IPS DF 6.9 (cell line): ENCODE measurements at regions not wholly inside any gene's neighbourhood (a gene's known extent, or its start where the extent isn't known, plus 50 kb on each side); places are given as distances from the start of the nearest gene placed in this dataset.
A peak's percentile ranks its signal among the peaks of the same experiment; 100 is the strongest.
"Not testable (repeated sequence)": the region's sequence is repeated elsewhere in the genome, so short reads cannot be mapped to it uniquely, and the experiment has no call there.

ENCODE experiments used
- DNase-seq: peaks from one replicate; pipeline ENCODE4 v3.0.0-alpha.2; 2013; ENCODE audit warnings: low read depth, low spot score
- H3K27ac ChIP-seq: one replicate; pipeline ENCODE4 v1.5.1; 2013; ENCODE audit warnings: low read length, control low read depth
- H3K27me3 ChIP-seq: 2 replicates; pipeline ENCODE4 v1.6.1; 2013; ENCODE audit warnings: mild to moderate bottlenecking, low read length; ENCODE audit not compliant: control insufficient read depth, insufficient read depth
- H3K36me3 ChIP-seq: 2 replicates; pipeline ENCODE4 v1.6.1; 2013; ENCODE audit warnings: low read length; ENCODE audit not compliant: control insufficient read depth, insufficient read depth
- H3K4me1 ChIP-seq: 2 replicates; pipeline ENCODE4 v1.6.1; 2013; ENCODE audit warnings: low read length; ENCODE audit not compliant: control insufficient read depth, insufficient read depth
- H3K4me3 ChIP-seq: 2 replicates; pipeline ENCODE4 v1.5.1; 2013; ENCODE audit warnings: mild to moderate bottlenecking, low read length
- H3K9me3 ChIP-seq: 2 replicates; pipeline ENCODE4 v1.6.1; 2013; ENCODE audit warnings: low read length, inconsistent platforms; ENCODE audit not compliant: control insufficient read depth, insufficient read depth
- WGBS: extraction: QIAGEN DNeasy Blood & Tissue Kit; methylation state at CpG from one replicate; pipeline ENCODE4 v1.1.7; 2013; ENCODE audit warnings: mixed read lengths, missing lambda C conversion rate; ENCODE audit not compliant: insufficient read length, insufficient coverage; 5-methylcytosine and 5-hydroxymethylcytosine counted together

DNA sequence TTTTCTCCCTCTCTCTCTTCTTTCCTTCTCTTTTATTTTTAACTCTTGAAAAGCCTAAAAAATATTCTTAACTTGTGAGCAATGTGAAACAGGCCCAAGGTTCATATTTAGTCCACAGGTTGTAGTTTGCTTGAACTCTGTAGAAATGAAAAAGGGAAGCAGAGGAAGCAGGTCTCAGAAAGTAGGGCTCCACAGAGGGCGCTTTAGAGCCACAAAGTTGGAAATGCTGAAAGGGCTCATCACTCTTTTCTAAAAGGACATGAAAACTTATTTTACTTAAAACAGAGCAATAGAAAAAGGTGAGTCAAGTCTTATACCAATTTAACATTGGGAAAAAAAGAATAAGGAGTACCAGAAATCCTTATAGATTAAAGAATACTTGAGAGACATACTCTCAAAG, 247.0 kb downstream of the USP25 start:
- WGBS, result no CpG with 5 or more reads among the region's 1 CpG
- H3K4me1 ChIP-seq, result no peaks in the 10 kb centered on the region
- peak; percentile 7 for DNase-seq

GRCh38 chr21:15978215-15978738, 248.5 kb downstream of the USP25 start:
- no peaks in the 10 kb centered on the region for H3K9me3 ChIP-seq
- H3K4me1 ChIP-seq, result no peaks in the 10 kb centered on the region
- H3K27ac ChIP-seq, result no peak overlapping the region
- no CpG with 5 or more reads among the region's 3 CpGs for WGBS
- no peaks in the 10 kb centered on the region for H3K27me3 ChIP-seq
- no peaks in the 10 kb centered on the region for H3K36me3 ChIP-seq
- no peak for DNase-seq
- H3K4me3 ChIP-seq, result no peak overlapping the region

More for the DNA sequence above, 247.0 kb downstream of the USP25 start:
- Histone ChIP-seq H3K36me3 (no peaks in the 10 kb centered on the region), H3K27me3 (no peaks in the 10 kb centered on the region), H3K4me3 (no peak overlapping the region), H3K9me3 (no peaks in the 10 kb centered on the region), H3K27ac (no peak overlapping the region)

DNA sequence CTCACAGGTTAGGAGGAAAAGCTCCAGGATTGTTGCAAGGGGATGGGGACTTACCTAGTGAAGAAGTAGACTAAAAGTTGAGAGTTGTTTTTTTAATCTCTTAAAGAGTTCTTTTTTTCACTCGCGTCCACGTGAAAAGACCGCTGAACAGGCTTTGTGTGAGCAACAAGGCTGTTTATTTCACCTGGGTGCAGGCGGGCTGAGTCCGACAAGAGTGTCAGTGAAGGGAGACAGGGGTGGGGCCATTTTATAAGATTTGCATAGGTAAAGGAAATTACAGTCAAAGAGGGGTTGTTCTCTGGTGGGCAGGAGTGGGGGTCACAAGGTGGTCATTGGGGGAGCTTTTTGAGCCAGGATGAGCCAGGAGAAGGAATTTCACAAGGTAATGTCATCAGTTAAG, 249.7 kb downstream of the USP25 start:
- no CpG with 5 or more reads among the region's 6 CpGs for whole genome bisulfite sequencing
- H3K4me3 ChIP-seq, H3K4me1 ChIP-seq, DNase-seq, H3K27me3 ChIP-seq, H3K27ac ChIP-seq, H3K9me3 ChIP-seq, H3K36me3 ChIP-seq: not testable (repeated sequence)

GRCh38 chr21:15986277-15986676, 256.5 kb downstream of the USP25 start:
- Histone ChIP-seq H3K4me3 (no peak overlapping the region), H3K27ac (no peak overlapping the region), H3K27me3 (no peaks in the 10 kb centered on the region), H3K9me3 (no peaks in the 10 kb centered on the region), H3K36me3 (no peaks in the 10 kb centered on the region), H3K4me1 (no peaks in the 10 kb centered on the region)
- no CpG with 5 or more reads among the region's 1 CpG for whole genome bisulfite sequencing
- DNase-seq, result no peak

DNA sequence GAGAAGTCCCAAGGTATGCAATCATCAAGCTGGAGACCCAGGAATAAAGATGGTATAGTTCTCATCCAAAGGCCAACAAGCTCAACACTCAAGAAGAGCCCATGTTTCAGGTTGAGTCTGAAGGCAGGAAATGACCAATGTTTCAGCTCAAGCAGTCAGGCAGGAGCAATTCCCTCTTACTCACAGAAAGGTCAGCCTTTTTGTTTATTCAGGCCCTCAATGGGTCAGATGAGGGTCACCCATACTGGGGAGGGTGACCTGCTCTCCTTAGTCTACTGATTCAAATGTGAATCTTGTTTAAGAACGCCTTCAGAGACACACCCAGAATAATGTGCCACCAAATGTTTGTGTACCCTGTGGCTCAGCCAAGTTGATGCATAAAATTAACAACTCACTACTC, 262.4 kb downstream of the USP25 start:
- Histone ChIP-seq H3K4me3 (no peak overlapping the region), H3K9me3 (no peaks in the 10 kb centered on the region), H3K4me1 (no peaks in the 10 kb centered on the region), H3K36me3 (no peaks in the 10 kb centered on the region), H3K27me3 (no peaks in the 10 kb centered on the region), H3K27ac (no peak overlapping the region)
- WGBS, result no CpG with 5 or more reads among the region's 1 CpG
- no peak for DNase-seq

- WGBS, result no CpG with 5 or more reads among the region's 2 CpGs
- H3K4me1 ChIP-seq, result no peaks in the 10 kb centered on the region
- H3K27me3 ChIP-seq, result no peaks in the 10 kb centered on the region
- H3K27ac ChIP-seq, result no peak overlapping the region
- H3K4me3 ChIP-seq, result no peak overlapping the region
- H3K9me3 ChIP-seq, result no peaks in the 10 kb centered on the region
- no peaks in the 10 kb centered on the region for H3K36me3 ChIP-seq
- DNase-seq, result no peak
Measured at GRCh38 chr21:15993951-15994350, 264.2 kb downstream of the USP25 start.

GRCh38 chr21:15999741-16000140, 270.0 kb downstream of the USP25 start:
- no peaks in the 10 kb centered on the region for H3K9me3 ChIP-seq
- no peaks in the 10 kb centered on the region for H3K27me3 ChIP-seq
- no peak overlapping the region for H3K27ac ChIP-seq
- no CpG with 5 or more reads among the region's 4 CpGs for WGBS
- DNase-seq, result no peak
- H3K4me3 ChIP-seq, result no peak overlapping the region
- H3K4me1 ChIP-seq, result no peaks in the 10 kb centered on the region
- H3K36me3 ChIP-seq, result no peaks in the 10 kb centered on the region

- Histone ChIP-seq H3K9me3 (no peaks in the 10 kb centered on the region), H3K27me3 (no peaks in the 10 kb centered on the region), H3K4me1 (no peaks in the 10 kb centered on the region), H3K36me3 (no peaks in the 10 kb centered on the region), H3K27ac (no peak overlapping the region), H3K4me3 (no peak overlapping the region)
- no peak for DNase-seq
Measured at GRCh38 chr21:16002874-16003466, 273.2 kb downstream of the USP25 start.

- no peak overlapping the region for H3K27ac ChIP-seq
- H3K27me3 ChIP-seq, result no peaks in the 10 kb centered on the region
- H3K4me3 ChIP-seq, result no peak overlapping the region
- H3K36me3 ChIP-seq, result no peaks in the 10 kb centered on the region
- H3K9me3 ChIP-seq, result no peaks in the 10 kb centered on the region
- no peaks in the 10 kb centered on the region for H3K4me1 ChIP-seq
- no peak for DNase-seq
- no CpG with 5 or more reads among the region's 5 CpGs for WGBS
Measured at GRCh38 chr21:16004086-16004485, 274.3 kb downstream of the USP25 start.

- Histone ChIP-seq H3K27me3 (no peaks in the 10 kb centered on the region), H3K4me1 (no peaks in the 10 kb centered on the region), H3K9me3 (no peaks in the 10 kb centered on the region), H3K4me3 (no peak overlapping the region), H3K36me3 (no peaks in the 10 kb centered on the region), H3K27ac (no peak overlapping the region)
- no CpG with 5 or more reads among the region's 7 CpGs for WGBS
- DNase-seq, result no peak
Measured at GRCh38 chr21:16004523-16004922, 274.7 kb downstream of the USP25 start.

DNA sequence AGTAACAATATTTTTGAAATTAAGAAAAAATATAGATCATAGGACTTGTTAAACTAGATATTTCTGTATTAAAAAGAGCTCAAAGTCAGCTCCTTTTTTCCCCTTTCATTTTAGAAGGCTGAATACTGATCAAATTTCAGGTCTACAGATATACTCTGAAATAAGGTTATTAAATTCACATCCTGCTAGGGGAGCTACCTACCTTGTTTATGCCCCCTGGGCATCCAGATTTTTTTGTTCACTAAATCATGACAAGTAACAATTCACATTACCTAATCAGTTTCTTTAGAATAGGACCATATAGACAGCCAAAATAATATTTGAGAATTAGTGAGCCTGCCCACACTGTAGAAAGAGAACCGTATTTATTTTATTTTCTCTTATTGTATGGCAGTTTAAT, 276.2 kb downstream of the USP25 start:
- DNase-seq, result no peak
- no peaks in the 10 kb centered on the region for H3K36me3 ChIP-seq
- no peak overlapping the region for H3K4me3 ChIP-seq
- WGBS, result no CpG with 5 or more reads among the region's 1 CpG
- no peaks in the 10 kb centered on the region for H3K9me3 ChIP-seq
- H3K27ac ChIP-seq, result no peak overlapping the region
- H3K4me1 ChIP-seq, result no peaks in the 10 kb centered on the region
- no peaks in the 10 kb centered on the region for H3K27me3 ChIP-seq
